GM19328 (cell line): ENCODE measurements at regions not wholly inside any gene's neighbourhood (a gene's known extent, or its start where the extent isn't known, plus 50 kb on each side); places are given as distances from the start of the nearest gene placed in this dataset.

ENCODE experiments used
- ATAC-seq: cut with Tn5 transposase; IDR thresholded peaks from one replicate; pipeline ENCODE4 v1.9.1; 2021; ENCODE audit warnings: mild to moderate bottlenecking, moderate library complexity; ENCODE audit not compliant: unreplicated experiment

DNA sequence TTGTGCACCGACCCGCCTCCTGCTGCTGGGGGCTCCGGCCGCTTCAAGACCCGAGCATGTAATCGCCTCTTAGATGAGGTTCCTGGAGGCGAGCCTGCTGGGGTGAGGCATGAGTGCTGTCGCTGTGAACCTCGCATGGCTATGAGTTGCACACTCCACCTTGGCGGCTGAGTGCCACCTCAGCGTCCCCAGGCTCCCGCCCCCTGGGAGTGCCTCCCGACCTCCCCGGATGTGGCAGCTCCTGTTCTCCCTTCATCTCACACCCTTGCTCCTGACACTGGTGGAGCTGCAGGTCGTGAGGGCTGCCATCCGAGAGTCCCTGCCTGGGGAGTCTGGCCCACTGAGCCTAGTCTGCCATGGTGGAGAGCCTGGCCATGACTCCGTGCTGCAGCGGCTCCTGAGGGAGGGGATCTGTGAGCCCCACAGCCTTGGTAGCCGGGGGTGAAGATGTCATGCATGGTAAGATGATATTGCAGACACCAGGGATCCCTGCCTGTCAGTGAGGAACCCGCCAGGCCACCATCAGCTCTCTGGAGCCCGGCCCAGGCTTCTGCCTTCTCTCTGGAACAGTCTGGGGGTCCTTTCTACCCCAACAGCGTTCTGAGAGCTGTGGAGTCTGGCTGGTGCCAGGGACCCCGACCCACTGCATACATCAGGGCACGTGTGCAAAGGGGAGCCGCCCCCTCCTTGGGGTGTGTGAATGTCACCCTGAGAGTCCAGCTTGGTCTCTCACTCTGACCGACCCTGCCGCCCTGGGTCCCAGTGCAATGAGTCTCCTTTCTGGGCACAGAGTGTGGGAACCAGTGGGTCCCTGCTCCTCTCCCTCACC, 61.6 kb upstream of the HS6ST1 start:
- ATAC-seq: no peak

GRCh38 chr2:128380961-128381938, 62.6 kb upstream of the HS6ST1 start:
- no peak for ATAC-seq

GRCh38 chr2:128384446-128384845, 65.8 kb upstream of the HS6ST1 start:
- no peak for ATAC-seq

GRCh38 chr2:128384956-128385355, 66.3 kb upstream of the HS6ST1 start:
- ATAC-seq: no peak

DNA sequence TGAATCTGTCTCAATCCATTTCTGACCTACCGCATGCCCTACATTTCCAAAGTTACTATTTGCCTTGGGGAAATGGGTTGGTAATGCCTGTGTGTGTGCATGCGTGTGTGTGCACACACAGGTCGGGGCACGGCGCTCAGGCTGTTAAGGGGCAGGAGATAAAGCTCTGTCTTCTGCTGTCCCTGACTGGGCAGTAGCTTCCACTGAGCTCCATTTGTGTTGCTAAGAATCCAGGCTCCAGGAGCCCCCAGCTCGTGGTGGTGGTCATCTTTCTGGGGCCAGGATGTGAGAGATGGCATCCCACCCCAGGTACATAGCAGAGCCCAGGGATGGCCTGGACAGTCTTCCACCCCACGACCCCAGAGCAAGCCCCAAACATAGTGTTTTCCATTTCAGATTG, 66.7 kb upstream of the HS6ST1 start:
- no peak for ATAC-seq

- ATAC-seq: no peak
Measured at GRCh38 chr2:128386066-128386465, 67.4 kb upstream of the HS6ST1 start.

DNA sequence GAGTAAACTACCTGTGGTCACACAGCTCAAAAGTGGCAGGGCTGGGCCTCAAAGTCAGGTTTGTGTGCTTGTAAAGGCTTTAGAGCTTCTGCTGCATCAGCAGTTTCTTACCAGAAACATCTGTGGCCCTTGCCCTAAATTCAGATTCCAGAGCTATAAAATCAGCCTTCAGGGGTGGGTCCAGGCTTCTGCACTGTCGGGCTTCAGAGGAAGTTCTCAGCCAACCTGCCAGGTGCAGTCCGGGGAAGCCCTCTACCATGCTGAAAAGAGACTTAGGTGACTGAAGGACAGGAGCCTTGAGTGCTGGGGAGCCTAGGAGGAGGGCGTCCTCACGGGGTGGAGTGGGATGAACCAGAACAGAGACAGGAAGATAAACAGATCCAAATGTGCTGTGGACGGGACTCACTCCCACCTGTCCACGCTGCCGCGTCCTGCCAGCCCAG, 69.9 kb upstream of the HS6ST1 start:
- ATAC-seq: no peak

DNA sequence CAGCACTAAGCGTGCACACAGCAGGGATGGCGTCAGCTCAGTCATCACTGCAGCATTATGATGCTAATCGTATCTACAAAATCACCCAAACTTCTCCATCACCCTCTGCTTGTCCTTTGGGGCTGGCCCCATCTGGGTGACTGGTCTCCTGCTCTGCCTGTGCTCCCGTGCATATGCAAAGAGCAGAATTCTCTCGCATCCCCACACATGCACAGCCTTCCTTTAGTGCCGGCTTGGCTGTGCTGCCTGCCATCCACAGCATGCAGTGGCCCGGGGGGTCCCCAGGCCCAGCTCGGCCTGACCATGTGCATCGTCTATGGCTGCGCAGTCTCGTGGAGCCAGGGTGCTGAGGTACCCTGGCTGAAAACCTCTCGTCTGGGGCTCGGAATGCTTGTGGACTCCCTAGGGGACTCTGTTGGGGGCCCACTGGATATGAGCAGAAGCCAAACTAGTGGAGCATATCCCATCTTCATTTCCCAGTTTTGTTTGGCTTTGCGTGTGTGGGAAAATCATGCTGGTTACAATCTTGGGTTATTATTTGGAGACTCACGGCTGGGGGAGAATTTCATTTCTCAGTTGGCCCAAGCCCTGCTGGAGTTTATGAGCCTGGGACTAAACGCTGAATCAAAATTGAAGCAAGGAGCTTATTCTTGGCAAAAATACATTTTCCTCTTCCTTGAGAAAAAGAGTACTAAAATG, 70.9 kb upstream of the HS6ST1 start:
- no peak for ATAC-seq

DNA sequence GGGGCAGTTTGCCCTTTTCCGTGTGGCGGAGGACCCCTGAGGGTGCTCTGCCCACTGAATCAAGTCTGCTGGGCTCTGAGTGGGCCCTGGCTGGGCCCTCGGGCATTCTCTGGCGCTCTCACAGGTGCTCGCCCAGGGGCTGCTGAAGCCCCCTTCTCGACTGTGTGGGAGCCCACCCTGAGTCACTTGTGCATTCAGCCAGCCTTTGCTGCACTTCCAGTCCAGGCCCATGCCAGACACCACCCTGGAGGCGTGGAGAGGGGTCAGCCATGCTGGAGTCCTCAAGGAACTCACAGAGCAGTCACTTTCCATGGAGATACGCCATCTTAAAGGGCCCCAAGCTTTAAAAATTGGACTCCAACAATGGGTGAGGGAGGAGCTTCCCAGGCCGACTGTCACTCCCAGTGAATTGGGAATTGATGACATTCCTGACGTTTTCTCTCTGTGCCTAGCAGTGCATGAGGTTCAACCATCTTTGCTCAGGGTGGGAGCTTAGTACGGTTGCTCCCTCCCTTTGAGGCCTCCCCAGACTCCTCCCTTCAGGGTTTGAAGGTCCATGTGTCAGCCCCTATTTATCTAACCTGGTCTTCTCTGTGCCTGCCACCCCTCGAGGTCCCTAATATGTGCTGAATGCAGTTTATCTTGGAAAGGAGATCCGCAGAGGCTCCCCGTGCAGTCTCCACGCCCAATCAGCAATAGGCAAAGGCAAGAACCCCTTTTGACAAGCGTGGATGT, 71.8 kb upstream of the HS6ST1 start:
- ATAC-seq: no peak

DNA sequence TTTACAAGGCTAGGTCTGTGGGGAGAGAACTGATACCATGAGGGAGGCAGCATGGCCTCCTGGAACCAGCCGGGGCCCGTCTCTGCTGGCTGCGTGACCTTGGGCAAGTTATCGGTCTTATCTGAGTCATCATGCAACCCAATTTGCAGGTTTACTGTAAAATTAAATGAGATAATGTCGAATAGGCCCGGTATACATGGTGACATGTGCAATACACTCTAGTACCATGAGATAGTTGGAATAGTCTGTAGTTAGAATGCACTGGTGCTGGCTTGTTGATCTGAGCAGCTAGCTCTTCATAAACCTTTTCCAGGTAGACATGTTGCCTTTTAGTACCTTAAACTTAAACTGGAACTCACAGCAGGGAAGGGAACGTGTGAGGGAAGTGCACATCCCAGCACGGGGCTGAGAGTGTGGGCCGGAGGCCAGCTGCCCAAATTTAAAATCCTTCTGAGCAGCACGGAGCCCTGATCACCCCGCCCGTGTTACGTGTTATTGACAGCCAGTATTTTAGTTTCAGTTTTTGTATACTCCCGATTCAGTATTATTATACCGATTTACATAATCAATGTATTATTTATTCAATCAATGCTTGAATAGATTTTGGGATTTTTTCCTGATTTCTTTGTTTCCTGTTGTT, 72.4 kb upstream of the HS6ST1 start:
- no peak for ATAC-seq

GRCh38 chr2:128391679-128392078, 73.0 kb upstream of the HS6ST1 start:
- ATAC-seq: no peak

GRCh38 chr2:128392207-128392606, 73.5 kb upstream of the HS6ST1 start:
- no peak for ATAC-seq

- no peak for ATAC-seq
Measured at GRCh38 chr2:128394007-128394730, 75.5 kb upstream of the HS6ST1 start.

GRCh38 chr2:128395196-128395595, 76.5 kb upstream of the HS6ST1 start:
- ATAC-seq: no peak

DNA sequence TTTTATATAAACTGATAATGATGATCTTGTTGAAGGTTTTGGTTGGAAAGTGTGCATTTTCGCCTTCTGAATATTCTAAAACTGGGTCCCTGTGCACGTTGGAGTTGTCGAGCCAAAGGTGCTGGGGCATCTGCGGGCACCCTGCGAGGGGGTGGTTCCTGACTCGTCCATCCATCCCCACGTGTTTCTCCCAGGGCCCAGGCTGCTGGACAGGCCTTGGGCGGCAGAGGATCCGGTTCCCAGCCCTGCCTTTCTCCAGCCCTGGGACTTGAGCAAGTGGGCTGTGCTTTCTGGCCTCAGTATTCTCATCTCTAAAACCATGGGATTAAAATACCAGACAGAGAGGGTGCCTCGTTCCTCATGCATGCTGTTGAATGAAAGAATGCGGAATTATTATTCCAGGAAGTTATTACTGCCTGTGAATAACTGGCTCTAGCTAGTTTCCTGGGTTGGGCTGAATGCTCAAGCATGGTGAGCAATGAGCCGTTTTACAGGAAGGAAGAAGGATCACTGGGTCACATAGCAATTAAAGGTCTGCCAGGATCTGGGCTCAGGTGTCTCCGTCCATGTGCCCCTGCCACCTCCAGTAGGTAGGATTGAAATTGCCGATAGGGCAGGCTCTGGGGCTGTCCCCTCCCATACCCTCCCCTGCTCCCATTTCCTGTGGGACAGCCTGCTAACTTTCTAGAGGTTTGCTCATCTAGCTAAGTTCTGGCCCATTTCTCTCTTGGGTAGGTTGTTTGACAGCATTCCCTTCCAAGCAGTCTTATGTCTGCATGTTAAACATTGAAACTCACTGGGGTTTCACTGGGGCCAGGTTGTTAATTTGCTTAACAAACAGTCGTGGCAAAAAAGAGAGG, 77.2 kb upstream of the HS6ST1 start:
- ATAC-seq: no peak

DNA sequence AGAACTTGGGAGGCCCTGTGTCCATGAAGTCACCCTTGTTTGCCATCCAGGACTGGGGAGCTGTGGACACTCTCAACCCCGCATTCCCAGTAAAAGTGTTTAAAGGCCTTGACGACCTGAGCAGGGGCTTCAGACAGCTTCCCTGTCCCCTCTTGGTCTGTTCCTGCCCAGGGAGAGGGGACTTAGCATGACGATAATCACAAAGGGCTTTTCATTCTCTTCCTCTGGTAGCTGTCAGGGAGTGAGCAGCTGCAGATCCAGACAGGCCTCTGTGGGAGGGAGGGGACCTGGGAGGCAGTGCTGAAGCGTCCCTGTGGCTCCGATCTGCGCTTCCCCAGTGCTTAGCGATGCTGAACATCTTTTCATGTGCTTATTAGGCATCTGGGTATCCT, 77.8 kb upstream of the HS6ST1 start:
- no peak for ATAC-seq

- ATAC-seq: no peak
Measured at GRCh38 chr2:128396946-128397345, 78.3 kb upstream of the HS6ST1 start.

- no peak for ATAC-seq
Measured at GRCh38 chr2:128399256-128399655, 80.6 kb upstream of the HS6ST1 start.
